ENCODE measurements at regions not wholly inside any gene's neighbourhood (a gene's known extent, or its start where the extent isn't known, plus 50 kb on each side); places are given as distances from the start of the nearest gene placed in this dataset.
"Not testable (repeated sequence)": the region's sequence is repeated elsewhere in the genome, so short reads cannot be mapped to it uniquely, and the experiment has no call there.

DNA sequence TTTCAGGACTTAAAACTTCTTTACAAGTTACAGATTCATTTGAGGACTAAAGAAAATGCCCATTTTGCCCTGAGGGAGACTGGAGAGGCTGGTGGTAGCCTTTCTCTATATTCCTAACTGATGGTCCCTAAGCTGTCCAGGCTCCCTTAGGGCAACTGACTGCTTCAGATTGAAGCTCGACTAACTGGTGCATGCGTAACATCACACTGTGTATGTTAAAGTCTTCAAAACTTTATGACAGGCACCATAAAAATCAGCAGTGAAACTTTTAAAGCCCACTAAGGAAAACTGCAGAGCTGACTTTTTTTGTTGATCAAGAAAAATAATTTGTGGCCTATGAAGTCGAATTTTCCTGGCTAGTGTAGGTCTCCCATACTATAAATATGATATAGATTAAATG lies 233.0 kb upstream of the RPS23 start:
- TF ChIP-seq POLR2A (IDR thresholded peaks at IDR 0.05) (no peak), POLR2AphosphoS5 (IDR thresholded peaks at IDR 0.05) (no peak)
- TF ChIP-seq, protein P1, sequence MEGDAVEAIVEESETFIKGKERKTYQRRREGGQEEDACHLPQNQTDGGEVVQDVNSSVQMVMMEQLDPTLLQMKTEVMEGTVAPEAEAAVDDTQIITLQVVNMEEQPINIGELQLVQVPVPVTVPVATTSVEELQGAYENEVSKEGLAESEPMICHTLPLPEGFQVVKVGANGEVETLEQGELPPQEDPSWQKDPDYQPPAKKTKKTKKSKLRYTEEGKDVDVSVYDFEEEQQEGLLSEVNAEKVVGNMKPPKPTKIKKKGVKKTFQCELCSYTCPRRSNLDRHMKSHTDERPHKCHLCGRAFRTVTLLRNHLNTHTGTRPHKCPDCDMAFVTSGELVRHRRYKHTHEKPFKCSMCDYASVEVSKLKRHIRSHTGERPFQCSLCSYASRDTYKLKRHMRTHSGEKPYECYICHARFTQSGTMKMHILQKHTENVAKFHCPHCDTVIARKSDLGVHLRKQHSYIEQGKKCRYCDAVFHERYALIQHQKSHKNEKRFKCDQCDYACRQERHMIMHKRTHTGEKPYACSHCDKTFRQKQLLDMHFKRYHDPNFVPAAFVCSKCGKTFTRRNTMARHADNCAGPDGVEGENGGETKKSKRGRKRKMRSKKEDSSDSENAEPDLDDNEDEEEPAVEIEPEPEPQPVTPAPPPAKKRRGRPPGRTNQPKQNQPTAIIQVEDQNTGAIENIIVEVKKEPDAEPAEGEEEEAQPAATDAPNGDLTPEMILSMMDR (IDR thresholded peaks at IDR 0.05) = no peak

DNA sequence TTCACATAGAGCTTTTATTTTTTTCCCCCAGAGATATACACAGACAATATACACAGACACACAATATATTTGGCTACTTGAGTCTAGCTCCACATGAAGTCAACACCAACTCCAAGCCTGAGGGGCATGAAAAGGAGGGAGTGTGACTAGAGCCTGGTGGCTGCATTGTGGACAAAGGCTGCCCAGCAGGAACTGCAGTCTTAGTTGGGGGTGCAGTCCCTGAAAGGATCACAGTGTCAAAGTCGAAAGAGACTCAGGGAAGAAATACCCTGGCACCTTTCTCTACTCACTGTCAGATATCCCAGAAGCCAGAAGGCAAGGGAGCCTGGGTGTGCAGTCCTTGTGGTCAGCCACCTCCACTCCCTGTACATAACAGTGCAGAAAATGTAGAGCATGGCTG lies 231.6 kb upstream of the RPS23 start:
- H3K36me3 ChIP-seq = no peaks in the 10 kb centered on the region
- H3K27ac ChIP-seq = no peak overlapping the region
- peaks cover 0 to 7% of the 10 kb centered on the region in 2 donors for H3K9me3 ChIP-seq
- H3K4me3 ChIP-seq = no peak overlapping the region
- no peaks in the 10 kb centered on the region for H3K4me1 ChIP-seq
- no peaks in the 10 kb centered on the region for H3K27me3 ChIP-seq
- TF ChIP-seq, protein P1 (IDR thresholded peaks at IDR 0.05) = no peak
- TF ChIP-seq POLR2AphosphoS5 (IDR thresholded peaks at IDR 0.05) (no peak), POLR2A (IDR thresholded peaks at IDR 0.05) (no peak)
- intact Hi-C loops (cut with DNase I; ENCODE audit: low total_unique reads) = no loop called here
- DNase-seq (ENCODE audit: low spot score in 2 of 2) = no peak

More for the DNA sequence above, 233.0 kb upstream of the RPS23 start:
- no peaks in the 10 kb centered on the region for H3K4me1 ChIP-seq
- DNase-seq (ENCODE audit: low spot score in 2 of 2) = no peak
- H3K27me3 ChIP-seq = no peaks in the 10 kb centered on the region
- intact Hi-C loops (cut with DNase I; ENCODE audit: low total_unique reads) = no loop called here
- H3K9me3 ChIP-seq = peaks cover 0 to 7% of the 10 kb centered on the region in 2 donors
- H3K4me3 ChIP-seq = no peak overlapping the region
- H3K27ac ChIP-seq = no peak overlapping the region
- no peaks in the 10 kb centered on the region for H3K36me3 ChIP-seq

DNA sequence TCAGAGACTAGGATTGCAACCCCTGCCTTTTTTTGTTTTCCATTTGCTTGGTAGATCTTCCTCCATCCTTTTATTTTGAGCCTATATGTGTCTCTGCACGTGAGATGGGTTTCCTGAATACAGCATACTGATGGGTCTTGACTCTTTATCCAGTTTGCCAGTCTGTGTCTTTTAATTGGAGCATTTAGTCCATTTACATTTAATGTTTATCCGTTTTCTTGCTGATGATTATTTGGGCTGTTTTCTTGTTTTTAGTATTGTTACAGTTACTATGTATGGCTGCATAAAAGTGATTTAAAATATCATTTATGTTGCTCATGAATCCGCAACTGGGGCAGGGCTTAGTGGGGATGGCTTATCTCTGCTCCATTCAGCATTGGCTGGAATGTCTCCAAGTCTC lies 228.2 kb upstream of the RPS23 start:
- intact Hi-C loops (cut with DNase I; ENCODE audit: low total_unique reads); H3K9me3 ChIP-seq: not testable (repeated sequence)

DNA sequence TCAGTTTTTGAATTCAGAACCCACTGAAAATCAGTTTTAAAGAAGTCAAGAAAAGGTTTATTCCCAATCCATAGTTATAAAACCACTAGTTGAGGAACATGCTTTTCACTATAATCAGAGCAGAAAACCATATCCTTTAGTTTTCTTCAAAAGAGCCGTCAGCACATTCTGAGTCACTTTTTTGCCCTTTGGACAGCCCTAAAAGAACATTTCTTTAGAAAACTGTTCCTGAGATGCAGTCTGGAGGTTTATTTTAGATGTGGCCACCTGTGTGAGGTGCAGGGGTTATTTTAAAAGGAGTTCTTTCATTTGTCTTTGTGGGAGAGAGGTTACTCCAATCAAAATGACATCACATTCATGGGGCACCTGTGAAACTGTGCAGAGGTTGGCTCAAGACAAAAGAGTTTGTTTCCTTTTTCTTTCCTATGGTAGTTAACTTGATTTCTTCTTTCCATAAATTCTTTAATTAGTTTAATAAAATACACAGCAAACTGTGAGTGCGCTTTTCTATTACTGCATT lies 221.6 kb upstream of the RPS23 start:
- intact Hi-C loops (cut with DNase I; ENCODE audit: low total_unique reads) = no loop called here
- Histone ChIP-seq H3K27ac (no peak overlapping the region), H3K4me1 (no peaks in the 10 kb centered on the region), H3K9me3 (no peaks in the 10 kb centered on the region), H3K4me3 (no peak overlapping the region), H3K36me3 (no peaks in the 10 kb centered on the region), H3K27me3 (no peaks in the 10 kb centered on the region)
- DNase-seq (ENCODE audit: low spot score in 2 of 2) = no peak
- no peak for TF ChIP-seq POLR2A (IDR thresholded peaks at IDR 0.05)
- TF ChIP-seq, protein P1 (IDR thresholded peaks at IDR 0.05) = no peak

More for the DNA sequence above, 228.2 kb upstream of the RPS23 start:
- not testable (repeated sequence) for H3K4me3 ChIP-seq; DNase-seq (ENCODE audit: low spot score in 2 of 2); H3K27me3 ChIP-seq; H3K36me3 ChIP-seq; H3K4me1 ChIP-seq; H3K27ac ChIP-seq

DNA sequence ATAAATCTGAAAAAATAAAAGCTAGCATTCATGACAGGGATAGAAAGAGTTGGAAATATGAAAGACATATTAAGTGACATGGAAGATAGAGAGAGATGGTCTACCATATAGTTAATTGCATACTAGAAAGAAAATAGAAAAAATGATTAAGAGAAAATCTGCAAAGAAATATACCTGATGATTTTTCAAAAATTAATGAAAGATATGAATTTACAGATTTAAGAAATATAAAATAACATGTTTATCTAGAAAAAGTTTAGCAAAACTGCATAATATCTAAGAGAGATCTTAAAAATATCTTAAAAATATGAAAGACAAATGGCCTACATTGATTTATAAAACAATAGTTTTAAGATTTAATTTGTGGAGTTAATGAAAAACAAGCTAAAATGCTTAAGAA lies 219.1 kb upstream of the RPS23 start:
- H3K9me3 ChIP-seq = no peaks in the 10 kb centered on the region
- no peak for DNase-seq (ENCODE audit: low spot score in 2 of 2)
- H3K4me1 ChIP-seq = no peaks in the 10 kb centered on the region
- no peaks in the 10 kb centered on the region for H3K36me3 ChIP-seq
- H3K27ac ChIP-seq = no peak overlapping the region
- H3K4me3 ChIP-seq = no peak overlapping the region
- TF ChIP-seq POLR2AphosphoS5 (IDR thresholded peaks at IDR 0.05) (no peak), POLR2A (IDR thresholded peaks at IDR 0.05) (no peak)
- TF ChIP-seq, protein P1 (IDR thresholded peaks at IDR 0.05) = no peak
- no peaks in the 10 kb centered on the region for H3K27me3 ChIP-seq
- intact Hi-C loops (cut with DNase I; ENCODE audit: low total_unique reads) = no loop called here

DNA sequence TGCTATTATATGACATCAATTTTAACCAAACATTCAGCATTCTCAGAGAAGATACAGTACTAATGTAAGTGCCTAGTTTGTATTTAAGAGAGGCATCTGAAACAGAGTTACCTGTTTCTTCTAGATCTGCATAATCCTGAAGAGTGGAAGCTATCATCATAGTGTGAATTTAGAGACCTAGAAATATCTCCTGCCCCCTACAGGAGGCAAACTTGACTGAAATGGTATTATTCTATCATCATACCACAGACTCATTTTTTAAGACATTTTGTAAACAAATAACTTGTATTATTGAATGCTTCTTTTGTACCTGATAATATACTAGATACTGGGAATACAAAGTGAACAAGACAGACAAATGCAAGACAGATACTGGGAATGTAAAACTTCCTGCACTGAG lies 216.8 kb upstream of the RPS23 start:
- no peaks in the 10 kb centered on the region for H3K9me3 ChIP-seq
- TF ChIP-seq, protein P1 (IDR thresholded peaks at IDR 0.05) = no peak
- no peak for TF ChIP-seq POLR2AphosphoS5 (IDR thresholded peaks at IDR 0.05)
- no peak for TF ChIP-seq POLR2A (IDR thresholded peaks at IDR 0.05)
- no peaks in the 10 kb centered on the region for H3K4me1 ChIP-seq
- intact Hi-C loops (cut with DNase I; ENCODE audit: low total_unique reads) = no loop called here
- no peaks in the 10 kb centered on the region for H3K27me3 ChIP-seq
- no peak overlapping the region for H3K27ac ChIP-seq
- no peak for DNase-seq (ENCODE audit: low spot score in 2 of 2)
- H3K4me3 ChIP-seq = no peak overlapping the region
- no peaks in the 10 kb centered on the region for H3K36me3 ChIP-seq
